ENCODE measurements at regions not wholly inside any gene's neighbourhood (a gene's known extent, or its start where the extent isn't known, plus 50 kb on each side); places are given as distances from the start of the nearest gene placed in this dataset.
"Not testable (repeated sequence)": the region's sequence is repeated elsewhere in the genome, so short reads cannot be mapped to it uniquely, and the experiment has no call there.

DNA sequence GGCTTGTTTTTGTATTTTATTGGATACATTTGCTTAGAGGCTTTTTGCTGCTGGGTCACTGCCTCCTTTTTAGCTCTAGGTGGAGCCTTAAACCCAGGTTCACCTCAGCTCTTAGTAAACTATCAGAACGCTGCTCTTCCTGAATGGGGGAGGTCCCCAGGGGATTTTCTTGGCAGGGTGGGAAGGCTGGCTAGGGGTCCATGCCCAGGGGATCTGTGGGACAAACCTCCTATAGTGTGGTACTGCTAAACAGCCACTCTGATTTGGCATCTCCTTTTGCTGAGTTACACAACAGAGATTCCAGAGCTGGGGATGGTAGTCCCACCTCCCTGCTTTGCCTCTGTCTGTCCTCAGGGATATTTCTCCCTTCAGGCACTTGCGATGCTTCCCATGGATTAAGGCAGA lies 204.9 kb downstream of the ZIC5 start:
- ATAC-seq = no peak

DNA sequence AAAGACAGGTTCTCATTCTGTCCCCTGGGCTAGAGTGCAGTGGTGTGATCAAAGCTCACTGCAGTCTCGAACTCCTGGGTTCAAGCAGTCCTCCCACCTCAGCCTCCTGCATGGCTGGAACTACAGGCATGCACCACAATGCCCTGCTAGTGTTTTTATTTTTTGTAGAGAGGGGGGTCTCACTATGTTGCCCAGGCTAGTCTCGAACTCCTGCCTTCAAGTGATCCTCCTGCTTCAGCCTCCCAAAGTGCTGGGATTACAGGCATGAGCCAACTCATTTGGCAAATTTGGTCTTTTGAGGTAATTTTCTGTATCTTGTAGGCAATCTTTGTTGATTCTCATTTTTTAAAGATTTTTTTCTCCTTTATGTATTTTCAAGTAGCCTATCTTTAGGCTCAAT lies 205.7 kb downstream of the ZIC5 start:
- no peak for ATAC-seq

DNA sequence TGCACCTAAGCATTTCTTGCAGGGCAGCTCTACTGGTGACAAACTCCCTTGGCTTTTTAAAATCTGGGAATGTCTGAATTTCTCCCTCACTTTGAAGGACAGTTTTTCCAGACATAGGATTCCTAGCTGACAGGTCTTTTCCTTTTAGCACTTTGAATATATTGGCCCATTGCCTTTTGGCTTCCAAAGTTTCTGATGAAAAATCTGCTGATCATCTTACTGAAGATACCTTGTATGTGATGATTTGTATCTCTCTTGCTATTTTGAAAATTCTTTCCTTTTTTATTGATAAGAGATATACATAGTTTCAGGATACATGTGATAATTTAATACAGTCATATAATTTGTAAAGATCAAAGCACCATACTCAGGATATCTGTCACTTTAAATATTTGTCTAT lies 211.1 kb downstream of the ZIC5 start:
- no peak for ATAC-seq

DNA sequence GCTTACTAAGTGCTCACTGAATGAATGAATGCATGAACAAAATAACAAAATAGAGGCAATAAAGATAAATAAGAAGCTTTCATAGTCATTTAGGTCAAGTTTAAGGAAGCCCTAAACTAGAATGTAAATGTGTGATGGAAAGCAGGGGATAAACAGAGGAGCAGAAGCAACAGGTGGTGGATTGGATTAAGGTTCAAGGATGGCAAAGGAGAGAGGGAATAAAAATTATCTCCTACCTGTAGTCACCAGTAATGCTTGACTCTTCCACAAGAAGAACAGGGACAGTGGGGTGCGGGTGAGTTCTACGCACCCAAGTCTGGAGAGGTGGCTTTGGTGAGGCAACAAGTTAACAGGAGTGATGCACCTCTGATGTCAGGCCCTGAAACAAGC lies 212.4 kb downstream of the ZIC5 start:
- ATAC-seq = no peak

DNA sequence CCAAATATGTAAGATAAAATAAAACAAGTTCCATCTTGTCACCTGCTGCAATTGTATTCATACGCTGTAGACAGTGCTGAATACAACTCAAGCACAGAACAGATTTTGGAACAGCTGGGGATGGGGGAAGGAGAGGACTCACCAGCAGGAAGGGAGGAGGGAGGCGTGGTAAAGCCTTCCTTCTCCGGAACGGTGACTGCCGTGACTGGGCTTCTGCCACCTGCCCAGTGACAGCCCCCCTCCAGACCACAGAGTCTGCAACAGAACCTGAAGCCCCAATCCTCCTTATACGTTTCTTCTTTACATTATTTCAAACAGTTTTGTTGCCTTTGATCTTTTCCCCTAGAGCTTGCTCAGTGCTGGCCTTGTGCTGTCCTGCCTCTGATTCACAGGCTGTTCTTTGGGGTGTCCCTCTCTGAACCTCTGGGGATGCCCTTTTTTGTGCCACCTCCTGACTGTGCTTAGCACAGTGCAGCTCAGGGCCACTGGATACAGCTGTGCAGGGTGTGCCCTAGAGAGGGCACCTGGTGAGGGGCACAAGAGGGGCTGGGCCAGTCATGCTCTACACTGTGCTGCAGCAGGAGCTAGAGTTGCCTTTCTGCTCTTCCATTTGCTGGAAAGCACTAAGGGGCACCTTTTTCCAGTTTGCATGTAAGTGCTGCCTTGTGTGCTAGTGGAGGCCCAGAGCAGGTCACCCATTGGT lies 213.0 kb downstream of the ZIC5 start:
- ATAC-seq = no peak

DNA sequence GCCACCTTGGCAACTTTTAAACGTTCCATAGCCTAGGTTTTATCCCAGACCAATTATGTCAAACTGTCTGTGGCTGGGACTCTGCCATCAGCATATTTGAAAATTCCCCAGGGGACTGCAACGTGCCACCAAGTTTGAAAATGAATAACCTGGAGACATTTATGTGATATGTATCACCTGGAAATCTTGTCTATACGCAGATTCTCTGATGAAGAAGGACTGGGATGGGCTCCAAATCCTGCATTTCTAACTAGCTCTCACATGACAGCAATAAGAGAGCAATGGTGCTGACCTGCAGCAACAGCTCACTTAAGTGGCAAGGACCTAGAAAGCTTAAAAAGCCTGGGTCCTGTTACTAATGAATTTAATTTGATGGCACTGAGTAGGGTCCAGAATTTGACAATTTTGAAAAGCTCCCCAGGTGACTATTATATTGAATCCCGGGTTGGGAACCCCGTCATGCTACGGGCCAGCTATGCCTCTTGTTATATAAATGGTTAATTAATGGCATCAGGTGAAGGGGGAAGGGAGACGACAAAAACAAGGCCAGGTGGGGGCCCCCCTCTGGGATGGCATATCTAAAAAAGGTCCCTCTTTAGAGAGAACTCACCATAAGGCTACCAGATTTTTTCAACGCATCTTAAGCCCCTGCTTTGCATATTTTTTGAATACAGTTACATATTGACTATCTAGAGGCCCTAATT lies 213.7 kb downstream of the ZIC5 start:
- no peak for ATAC-seq

DNA sequence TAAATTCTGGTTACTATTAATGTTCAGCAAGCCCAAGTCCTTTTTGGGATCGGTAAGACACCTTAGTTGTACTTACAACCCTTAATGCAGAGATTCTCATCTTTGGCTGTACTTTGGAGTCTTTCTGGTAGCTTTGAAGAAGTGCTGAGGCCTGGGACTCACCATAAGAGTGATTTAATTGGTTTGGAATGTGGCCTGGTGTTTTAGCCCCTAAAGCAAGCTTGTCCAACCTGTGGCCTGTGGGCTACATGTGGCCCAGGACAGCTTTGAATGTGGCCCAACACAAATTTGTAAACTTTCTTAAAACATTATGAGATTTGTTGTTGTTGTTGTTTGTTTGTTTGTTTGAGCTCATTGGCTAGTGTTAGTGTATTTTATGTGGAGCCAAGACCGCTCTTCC lies 215.3 kb downstream of the ZIC5 start:
- ATAC-seq = no peak

DNA sequence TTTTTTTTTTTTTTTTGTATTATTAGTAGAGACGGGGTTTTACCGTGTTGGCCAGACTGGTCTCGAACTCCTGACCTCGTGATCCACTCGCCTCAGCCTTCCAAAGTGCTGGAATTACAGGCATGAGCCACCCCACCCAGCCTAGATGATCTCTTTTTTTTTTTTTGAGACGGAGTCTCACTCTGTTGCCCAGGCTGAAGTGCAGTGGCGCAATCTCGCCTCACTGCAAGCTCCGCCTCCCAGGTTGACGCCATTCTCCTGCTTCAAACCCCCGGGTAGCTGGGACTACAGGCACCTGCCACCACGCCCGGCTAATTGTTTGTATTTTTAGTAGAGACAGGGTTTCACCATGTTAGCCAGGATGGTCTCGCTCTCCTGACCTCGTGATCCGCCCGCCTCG lies 216.8 kb downstream of the ZIC5 start:
- ATAC-seq = not testable (repeated sequence)

DNA sequence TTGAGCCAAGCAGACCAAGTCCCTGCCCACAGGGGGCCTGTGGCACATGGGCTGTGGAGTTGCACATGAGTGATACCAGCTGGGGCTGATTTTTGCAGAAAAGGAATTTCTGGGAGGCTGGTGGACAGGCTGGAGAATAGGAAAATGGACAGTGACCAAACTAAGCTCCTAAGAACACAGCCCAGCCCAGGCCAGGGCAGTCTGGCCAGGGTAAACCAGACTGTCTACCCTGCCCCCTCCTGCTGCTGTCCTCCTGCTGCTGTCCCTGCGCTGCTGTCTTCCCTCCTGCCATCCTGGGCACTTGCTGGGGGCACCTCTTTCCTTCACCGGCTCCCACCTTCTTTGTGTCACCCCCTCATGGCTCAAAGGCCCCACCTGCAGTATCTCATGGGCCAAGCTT lies 219.2 kb downstream of the ZIC5 start:
- ATAC-seq = no peak

DNA sequence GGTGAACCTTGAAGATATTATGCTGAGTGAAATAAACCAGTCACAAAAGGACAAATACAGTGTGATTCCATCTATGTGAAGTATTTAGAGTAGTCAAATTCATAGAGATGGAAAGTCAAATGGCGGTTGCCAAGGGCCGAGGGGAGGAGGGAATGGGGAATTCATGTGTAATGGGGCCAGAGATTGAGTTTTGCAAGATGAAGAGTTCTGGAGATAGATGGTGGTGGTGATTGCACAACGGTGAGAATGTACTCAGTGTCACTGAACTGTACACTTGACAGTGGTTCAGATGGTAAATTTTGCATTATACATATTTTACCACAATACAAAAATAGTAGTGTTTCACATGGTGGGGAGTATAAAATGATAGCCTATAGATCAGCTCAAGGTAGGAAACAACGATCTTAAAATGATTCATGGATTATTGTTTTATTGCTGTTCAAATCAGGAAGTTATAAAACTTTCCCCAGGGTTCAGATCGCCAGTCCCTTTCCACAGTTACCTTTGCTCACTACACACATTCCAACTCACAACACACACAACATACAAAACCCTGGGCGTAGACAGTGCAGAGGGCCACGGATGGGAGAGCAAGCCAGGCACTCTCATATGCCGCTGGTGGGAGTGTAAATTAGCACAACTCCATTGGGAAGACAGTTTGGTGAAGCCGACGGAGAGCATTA lies 219.9 kb downstream of the ZIC5 start:
- no peak for ATAC-seq

DNA sequence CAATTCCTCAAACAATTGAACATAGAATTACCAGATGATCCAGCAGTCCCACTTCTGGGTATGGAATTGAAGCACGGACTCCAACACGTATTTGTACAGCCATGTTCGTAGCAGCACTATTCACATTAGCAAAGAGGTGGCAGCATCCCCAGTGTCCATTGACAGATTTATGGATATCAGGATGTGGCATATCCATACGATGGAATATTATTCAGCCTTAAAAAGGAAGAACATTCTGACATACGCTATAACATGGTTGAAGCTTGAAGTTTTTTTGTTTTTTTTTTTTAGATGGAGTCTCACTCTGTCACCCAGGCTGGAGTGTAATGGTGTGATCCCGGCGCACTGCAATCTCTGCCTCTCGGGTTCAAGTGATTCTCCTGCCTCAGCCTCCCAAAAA lies 220.6 kb downstream of the ZIC5 start:
- ATAC-seq = no peak

DNA sequence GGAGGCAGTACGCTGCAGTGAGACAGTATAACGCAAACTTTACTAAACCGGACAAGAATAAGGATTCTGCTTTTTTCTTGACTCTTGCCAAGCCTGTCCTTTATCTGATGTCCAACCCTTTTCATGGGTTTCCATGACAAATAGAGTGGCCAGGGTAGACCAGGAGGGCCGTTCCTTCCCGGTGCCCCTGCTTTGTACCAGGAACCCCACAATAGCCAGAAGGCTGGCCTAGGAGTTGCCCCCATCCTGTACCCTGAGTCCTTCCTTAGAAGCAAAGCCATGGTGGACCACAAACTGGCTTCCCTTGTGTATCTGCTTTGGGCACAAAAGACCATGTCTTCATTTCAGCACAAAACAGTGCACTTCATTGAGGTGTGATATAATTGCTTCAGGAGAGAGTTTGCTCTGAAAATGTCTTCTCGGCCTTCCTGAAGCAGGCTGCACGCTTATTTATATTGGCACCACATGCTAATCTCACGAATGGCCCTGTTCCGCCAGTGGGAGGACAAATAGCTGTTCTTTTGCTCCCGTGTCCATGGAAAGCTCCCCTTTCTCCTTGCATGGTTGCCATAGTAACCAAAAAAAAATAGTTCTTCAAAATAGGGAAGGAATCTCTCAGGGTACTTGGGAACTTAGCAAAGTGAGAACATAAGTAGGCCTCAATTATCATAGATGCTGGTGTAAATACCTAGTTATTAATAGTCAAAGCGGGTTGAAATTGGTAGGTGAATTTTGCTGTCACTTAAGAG lies 222.1 kb downstream of the ZIC5 start:
- ATAC-seq = no peak

DNA sequence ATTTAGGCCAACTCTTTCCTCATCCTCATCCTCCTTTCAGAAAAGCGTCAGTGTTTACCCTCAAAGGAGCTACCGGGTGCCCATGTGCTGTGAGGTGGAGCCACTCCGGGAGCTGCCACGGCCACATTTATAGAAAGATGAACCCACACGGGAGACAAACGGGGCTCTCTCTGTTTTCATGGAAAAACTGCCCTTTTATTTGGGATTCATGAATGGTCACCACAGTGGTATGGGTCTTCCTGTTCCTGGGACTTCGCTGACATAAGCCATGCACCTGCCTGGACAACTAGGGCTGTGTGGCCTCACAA lies 224.2 kb downstream of the ZIC5 start:
- no peak for ATAC-seq

DNA sequence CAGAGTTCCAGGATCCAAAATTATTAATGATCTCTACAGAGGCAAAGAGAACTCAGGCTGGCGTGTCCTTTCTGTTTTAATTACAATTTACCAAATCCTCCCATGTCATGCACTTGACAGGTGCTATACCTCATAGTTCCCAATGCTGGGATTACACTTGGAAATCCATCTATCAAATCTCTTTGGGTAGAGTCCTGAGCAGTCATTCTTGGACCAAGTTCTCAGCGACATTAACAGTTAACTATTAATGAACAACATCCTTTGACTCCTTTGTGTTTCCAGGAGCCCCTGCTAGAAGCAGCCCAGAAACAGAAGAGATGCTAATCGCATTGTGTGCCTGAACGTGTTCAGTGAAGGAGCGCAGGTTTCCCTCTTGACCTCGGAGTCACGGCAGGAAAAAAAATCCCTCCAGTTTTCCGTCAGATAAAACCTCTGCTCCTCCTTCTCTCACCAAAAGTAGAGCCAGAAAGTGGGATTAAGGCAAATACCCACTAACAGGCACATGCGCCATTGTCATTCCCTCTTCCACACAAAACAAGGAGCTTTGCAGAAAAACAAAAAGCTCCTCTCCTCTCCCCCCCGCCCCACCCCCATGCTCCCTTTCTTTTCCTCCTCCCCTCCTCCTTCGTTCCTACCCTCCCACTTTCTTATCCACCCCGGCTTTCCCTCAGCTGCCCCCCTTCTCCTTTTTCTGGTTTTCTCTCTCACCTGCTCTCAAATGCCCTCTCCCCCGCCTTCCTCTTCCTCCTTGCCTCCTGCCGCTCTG lies 224.7 kb downstream of the ZIC5 start:
- no peak for ATAC-seq

DNA sequence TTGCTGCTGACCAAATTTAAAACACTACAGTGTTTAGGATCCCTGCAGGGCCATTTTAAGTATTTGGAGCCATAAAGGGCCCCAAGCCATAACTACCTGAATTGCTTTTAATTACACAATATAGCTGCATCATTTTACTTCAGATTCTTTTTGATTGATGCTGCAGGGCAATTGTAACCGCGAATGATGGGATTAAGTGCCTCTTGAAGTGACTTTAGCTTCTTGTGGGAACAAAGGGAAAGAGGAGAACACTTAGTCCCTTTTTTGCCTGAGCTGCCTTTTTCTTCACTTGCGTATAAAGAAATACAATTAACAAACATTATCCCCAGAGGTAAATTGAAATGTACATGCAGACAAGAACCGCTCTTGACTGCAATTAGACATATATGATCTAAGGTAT lies 228.5 kb downstream of the ZIC5 start:
- ATAC-seq = no peak

DNA sequence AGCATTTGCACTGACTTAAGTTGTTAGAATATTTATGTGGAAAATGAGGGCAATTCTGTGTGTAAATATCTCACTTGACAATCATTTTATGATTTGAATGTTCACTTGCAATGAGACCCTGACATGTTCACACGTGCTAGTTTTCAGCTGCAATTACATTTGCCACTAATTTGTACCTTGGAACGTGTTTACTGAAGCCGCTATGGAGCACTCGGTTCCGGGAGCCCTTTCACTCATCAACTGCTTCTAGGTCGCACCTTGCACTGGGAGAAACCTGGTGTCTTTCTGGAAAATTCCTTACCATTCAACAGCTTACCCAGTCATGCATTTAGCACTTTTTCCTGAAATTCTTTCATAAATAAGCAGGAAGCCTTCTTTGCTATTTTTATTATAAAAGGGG lies 229.6 kb downstream of the ZIC5 start:
- no peak for ATAC-seq

DNA sequence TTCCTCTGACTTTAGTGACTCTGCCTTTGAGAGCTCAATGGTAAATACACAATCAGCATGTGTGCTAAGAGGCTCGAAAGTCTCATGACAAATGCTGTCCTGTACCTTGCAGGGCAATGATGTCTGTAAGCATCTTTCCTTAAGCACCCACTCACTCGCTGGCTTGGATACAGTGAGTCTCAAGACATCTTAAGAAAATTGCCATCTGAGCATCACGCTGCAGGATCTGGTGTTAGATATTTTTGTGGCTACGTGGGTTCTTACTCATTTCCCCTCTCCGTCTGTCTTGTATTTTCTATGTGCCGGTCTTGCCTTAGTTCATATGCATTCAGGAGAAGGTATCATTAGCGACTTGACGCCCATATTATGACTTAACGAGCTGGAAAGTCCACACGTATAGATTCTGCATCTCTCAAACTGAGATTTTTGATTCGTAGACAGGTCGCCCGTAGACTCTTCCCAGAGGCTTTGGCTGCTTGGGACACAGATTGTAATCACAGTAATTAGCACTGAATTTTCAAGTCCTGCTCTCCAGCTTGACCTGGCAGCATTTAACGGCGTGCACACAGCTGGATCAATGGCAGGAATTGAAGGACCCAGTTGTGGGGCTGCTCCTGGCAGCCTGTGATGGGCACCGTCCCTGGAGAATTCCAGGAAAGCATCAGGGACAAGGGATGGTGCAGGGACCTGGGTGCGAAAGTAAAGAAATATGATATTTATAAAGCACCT lies 231.2 kb downstream of the ZIC5 start:
- no peak for ATAC-seq

DNA sequence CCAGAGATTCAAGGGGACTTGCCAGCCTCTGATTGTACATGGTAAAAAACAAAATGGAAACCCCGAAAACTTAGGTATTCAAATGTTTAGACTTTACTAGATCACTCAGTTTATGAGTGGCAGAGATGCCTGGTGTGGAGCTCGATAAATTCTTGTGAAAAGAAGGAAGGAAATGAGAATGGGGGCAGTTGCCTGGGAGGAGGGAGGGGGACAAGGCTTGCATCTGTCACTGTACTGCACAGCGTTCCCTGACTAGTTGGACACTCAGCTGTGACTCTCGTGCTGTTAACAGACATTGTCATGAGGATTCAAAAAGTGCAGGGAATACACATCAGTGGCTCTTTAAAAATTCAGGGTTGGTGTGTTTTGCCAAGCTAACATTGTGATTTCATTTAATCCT lies 232.9 kb downstream of the ZIC5 start:
- ATAC-seq = no peak

DNA sequence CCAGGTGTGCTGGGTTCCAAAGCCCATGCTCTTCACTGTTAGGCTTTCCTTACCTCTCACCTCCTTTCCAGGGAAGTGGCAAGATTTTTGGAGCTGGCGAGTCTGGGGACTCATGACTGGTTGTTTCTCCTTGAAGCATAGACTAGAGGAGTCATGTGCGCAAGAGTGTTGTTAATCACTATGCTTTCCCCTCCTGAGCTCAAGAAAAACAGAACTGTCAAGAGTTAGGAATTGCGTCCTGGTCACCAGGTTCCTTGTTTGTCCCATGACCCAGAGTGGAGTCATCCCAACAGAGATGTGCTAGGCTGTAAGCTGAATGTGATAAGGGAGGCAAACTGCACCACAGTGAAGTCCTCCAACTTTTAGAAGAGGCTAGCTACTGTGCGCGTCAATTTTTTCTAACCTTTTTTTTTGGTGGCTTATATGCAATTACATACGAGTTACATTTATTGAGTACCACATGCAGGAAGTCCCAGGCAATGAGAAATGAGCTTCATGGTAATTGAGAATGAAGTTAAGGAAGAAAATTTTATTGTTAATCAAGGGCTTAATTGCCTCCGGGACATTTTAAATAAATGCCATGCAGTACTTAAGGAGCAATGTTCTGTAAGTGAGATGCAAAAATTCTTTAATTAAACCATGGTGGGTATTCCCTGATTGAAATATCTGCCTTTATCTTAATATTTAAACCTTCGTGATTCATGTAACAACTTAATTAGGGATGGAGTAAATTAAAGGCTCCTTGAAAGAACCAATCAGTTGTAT lies 233.9 kb downstream of the ZIC5 start:
- no peak for ATAC-seq

DNA sequence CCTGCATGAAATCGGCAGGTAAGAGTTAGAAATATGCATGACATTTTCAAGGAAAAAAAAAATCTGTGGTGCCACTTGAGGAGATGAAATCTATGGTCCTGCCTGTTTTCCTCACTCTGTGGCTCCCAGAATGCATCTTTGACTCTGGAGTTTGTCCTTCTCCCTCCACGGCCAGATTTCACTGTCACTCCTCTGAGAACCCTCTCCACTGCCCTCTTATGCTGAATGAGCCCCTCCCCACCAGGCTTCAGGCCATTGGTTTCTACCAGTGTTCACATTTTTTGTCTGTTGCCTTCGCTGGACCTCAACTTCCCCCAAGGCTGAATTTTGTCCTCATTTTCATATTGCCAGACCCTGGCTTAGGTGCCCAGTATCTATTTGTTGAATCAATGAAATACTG lies 235.0 kb downstream of the ZIC5 start:
- no peak for ATAC-seq

DNA sequence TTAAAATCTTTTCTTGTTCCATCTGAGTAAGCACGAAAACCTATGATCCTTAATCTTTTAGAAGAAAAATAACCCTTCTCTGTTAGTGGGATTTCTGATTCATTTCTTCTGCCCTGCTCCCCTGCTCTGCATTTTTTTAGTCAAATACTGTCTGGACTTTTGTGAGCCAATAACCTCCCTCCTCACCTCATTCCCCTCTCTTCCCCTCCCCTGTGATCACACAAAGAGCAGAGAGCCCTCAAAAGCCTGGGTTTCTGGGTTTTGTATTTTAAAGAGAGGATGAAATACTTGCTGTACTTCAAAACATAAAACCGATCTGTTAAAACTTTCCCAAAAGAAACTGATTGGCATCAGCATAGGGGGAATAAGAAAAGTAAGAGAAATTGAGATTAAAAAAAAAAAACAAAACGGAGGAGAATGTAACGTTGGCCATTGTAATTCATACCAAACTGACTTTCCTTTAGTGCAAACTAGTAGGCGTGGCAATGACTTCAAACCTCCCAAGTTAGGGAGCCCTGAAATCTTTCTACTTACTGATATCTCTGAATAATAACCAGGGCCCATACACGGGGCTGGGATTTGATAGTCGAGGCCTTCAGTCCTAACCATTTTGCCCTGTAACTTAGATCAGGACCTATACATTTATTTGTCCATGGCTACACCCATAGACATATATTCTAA lies 232.9 kb downstream of the TM9SF2 start:
- no peak for ATAC-seq

All from esophagus mucosa (tissue), 1 donor.